ENCODE measurements at regions not wholly inside any gene's neighbourhood (a gene's known extent, or its start where the extent isn't known, plus 50 kb on each side); places are given as distances from the start of the nearest gene placed in this dataset.

DNA sequence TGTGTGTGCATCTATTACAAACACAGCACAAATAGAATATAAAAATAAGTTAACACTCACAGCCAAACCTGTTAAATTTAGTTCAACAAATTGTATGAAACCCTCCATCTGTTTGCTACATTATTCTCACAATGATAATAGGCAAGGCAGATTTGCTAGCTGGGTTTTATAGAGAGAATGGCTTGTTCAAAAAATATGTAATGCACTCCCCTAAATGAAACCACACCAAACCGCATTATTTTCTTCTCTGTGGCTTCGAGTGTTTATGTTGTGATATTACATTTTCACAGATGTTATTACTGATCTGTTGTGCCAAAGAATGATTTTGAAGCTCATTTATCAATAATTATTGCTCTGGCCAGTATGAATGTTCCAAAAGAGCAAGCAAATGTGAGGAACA, 92.9 kb downstream of the SPATA31D1 start:
- TF ChIP-seq, protein P1, sequence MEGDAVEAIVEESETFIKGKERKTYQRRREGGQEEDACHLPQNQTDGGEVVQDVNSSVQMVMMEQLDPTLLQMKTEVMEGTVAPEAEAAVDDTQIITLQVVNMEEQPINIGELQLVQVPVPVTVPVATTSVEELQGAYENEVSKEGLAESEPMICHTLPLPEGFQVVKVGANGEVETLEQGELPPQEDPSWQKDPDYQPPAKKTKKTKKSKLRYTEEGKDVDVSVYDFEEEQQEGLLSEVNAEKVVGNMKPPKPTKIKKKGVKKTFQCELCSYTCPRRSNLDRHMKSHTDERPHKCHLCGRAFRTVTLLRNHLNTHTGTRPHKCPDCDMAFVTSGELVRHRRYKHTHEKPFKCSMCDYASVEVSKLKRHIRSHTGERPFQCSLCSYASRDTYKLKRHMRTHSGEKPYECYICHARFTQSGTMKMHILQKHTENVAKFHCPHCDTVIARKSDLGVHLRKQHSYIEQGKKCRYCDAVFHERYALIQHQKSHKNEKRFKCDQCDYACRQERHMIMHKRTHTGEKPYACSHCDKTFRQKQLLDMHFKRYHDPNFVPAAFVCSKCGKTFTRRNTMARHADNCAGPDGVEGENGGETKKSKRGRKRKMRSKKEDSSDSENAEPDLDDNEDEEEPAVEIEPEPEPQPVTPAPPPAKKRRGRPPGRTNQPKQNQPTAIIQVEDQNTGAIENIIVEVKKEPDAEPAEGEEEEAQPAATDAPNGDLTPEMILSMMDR (IDR thresholded peaks at IDR 0.05; ENCODE audit: extremely low read depth, missing control alignments): no peak
- DNase-seq (ENCODE audit: low spot score): no peak

DNA sequence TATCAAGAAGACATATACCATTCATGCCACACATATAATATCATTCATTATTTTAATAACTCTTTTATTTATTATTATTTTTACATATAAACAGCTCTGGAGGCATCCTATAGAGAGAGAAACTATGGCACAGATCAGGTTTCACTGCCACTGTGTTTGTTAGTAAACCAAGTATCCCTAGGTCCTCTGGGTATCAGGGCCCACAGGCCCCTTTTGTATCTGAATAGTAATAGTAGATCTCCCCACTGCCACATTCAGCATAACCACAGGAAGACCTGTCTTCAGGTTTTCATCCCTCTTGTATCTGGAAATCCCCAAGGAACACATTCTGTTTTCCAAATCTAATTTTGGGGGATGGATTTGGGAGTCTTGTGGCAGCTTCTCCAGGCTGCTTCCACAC, 94.0 kb downstream of the SPATA31D1 start:
- TF ChIP-seq, protein P1 (IDR thresholded peaks at IDR 0.05; ENCODE audit: extremely low read depth, missing control alignments): no peak
- no peak for DNase-seq (ENCODE audit: low spot score)

DNA sequence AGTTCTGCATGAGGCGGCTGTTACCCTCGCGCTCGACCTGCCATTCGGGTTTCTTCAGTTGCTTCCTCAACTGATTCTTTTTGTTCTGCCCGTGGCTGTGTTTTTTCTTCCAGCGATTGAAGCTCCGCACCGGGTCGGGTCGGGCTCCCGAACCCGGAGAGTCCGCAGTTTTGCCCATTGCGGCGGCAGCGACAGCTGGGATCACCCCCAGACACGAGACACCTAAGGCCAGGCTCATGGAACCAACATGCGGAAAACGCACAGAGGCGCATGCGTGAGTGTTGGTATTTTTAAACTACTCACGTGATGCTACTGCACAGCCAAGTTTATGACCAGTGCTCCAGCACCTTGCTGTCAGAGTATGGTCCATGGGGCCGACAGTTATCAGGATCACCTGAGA, 100.0 kb downstream of the SPATA31D1 start:
- TF ChIP-seq, protein P1 (IDR thresholded peaks at IDR 0.05; ENCODE audit: extremely low read depth, missing control alignments): no peak
- DNase-seq (ENCODE audit: low spot score): no peak

DNA sequence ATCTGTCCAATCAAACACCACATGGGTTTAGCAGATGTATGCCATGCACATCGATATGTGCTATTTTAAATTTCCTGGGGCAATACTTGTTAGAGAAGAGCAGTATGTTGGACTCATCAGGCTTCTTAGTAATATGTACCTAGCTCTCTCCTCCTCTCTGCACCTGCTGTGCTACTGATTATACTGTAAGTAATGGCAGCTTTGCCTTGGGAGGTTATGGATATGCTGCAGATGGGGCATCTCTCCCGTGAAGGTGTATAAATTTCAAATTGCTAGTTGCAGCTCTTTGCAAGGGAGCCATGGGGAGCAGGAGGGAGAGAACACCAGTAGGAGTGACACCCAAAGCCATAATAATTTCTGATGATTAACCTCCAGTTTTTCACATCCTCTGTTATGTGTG, 101.5 kb downstream of the SPATA31D1 start:
- no peak for DNase-seq (ENCODE audit: low spot score)

DNA sequence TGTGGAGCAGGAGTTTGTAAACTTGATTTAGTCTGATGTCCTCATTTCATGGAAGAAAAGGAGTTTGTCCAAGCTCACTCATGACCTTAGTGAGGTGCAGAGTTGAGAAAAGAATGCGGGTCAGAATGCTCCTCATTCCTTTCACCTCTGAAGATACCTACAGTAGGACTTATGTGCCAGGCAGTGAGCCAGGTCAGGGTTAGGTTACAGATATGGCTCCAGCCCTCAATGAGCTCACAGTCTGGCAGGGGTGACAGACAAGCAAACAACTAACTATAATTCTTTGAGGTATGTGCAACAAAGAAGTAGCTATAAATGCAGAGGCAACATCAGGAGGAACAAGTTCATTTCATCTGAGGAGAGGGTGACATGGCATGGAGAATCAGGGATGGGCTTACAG, 102.5 kb downstream of the SPATA31D1 start:
- TF ChIP-seq, protein P1 (IDR thresholded peaks at IDR 0.05; ENCODE audit: extremely low read depth, missing control alignments): no peak
- no peak for DNase-seq (ENCODE audit: low spot score)

More for the DNA sequence above, 101.5 kb downstream of the SPATA31D1 start:
- TF ChIP-seq, protein P1 (IDR thresholded peaks at IDR 0.05; ENCODE audit: extremely low read depth, missing control alignments): no peak

DNA sequence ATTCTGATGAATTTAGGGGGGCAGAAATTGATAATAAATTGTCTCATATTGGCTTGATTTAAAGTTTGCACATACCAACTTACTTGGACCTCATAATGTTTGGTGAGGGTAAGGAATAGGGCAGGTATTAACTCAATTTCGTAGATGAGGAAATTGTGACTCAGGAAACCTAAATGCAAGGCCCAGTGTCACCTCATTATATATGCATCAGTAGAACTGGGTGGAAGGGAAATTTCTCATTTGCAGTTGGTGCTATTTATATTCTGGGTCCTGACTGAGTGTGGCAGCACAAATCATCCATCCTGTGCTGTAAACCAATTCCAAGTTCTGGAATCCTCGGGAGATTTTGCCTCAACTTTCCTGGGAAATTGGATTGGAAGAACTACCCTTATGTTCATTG, 103.0 kb downstream of the SPATA31D1 start:
- TF ChIP-seq, protein P1 (IDR thresholded peaks at IDR 0.05; ENCODE audit: extremely low read depth, missing control alignments): no peak
- peak; percentile 7 for DNase-seq (ENCODE audit: low spot score)

DNA sequence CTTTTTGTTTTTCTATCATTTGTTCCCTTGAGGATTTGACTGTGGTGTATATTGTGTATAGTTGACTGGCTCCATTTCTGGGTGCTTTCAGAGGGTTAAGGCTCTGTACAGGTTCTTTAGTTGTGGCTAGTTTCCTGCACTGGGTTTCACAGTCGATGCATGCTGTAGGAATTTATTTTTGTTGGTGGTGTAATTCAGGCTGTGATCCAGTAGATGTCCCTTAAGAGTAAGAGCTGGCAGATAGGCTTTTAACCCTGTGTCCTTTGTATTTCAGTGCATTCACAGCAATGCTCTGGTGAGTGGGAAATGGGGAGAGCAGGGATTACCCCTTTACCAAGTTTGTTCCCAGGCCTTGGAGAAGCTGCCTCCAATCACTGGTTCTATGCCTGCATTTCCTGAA, 112.9 kb downstream of the SPATA31D1 start:
- no peak for DNase-seq (ENCODE audit: low spot score)

More for the DNA sequence above, 112.9 kb downstream of the SPATA31D1 start:
- TF ChIP-seq, protein P1 (IDR thresholded peaks at IDR 0.05; ENCODE audit: extremely low read depth, missing control alignments): no peak

All from GM20000 (cell line).